ENCODE measurements at regions not wholly inside any gene's neighbourhood (a gene's known extent, or its start where the extent isn't known, plus 50 kb on each side); places are given as distances from the start of the nearest gene placed in this dataset.

DNA sequence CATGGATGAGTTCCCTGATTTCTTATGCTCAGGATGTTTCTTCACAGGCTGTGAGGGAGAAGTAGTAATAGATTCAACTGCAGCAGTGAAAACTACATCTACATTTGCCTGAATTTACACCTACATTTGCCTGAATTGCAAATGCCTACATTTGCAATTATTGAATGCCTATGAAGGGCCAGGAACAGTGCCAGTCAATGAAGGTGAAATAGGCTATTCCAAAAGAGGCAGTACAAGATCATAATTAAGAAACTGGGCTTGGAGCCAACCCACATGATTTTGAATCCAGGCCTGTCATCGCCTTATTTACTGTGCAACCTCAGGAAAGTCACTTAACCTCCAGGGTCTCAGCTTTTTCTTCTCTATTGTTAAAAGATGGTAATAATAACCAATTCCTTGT is 1353.3 kb downstream of the FAM181B start:
- H3K4me3 ChIP-seq (ENCODE audit: low read length in 3 of 3): no peak overlapping the region
- H3K27me3 ChIP-seq (ENCODE audit: control insufficient read depth, insufficient read depth, low read length): no peaks in the 10 kb centered on the region
- no peak for FAIRE-seq
- intact Hi-C loops (cut with DNase I): no loop called here
- no peaks in the 10 kb centered on the region for H3K9me3 ChIP-seq (ENCODE audit: control insufficient read depth in 2 of 3, insufficient read depth in 1 of 3, low read length in 3 of 3)
- H3K36me3 ChIP-seq (ENCODE audit: control insufficient read depth in 2 of 3, insufficient read depth in 3 of 3, low read length in 3 of 3): no peaks in the 10 kb centered on the region
- H3K9ac ChIP-seq (ENCODE audit: low read length in 3 of 3): no peak overlapping the region
- TF ChIP-seq, protein P1, sequence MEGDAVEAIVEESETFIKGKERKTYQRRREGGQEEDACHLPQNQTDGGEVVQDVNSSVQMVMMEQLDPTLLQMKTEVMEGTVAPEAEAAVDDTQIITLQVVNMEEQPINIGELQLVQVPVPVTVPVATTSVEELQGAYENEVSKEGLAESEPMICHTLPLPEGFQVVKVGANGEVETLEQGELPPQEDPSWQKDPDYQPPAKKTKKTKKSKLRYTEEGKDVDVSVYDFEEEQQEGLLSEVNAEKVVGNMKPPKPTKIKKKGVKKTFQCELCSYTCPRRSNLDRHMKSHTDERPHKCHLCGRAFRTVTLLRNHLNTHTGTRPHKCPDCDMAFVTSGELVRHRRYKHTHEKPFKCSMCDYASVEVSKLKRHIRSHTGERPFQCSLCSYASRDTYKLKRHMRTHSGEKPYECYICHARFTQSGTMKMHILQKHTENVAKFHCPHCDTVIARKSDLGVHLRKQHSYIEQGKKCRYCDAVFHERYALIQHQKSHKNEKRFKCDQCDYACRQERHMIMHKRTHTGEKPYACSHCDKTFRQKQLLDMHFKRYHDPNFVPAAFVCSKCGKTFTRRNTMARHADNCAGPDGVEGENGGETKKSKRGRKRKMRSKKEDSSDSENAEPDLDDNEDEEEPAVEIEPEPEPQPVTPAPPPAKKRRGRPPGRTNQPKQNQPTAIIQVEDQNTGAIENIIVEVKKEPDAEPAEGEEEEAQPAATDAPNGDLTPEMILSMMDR (IDR thresholded peaks at IDR 0.05; ENCODE audit: borderline replicate concordance, extremely low read depth, insufficient read depth): no peak
- H3K27ac ChIP-seq (ENCODE audit: low read depth in 2 of 2, low read length in 2 of 2): no peak overlapping the region
- no peaks in the 10 kb centered on the region for H3K4me1 ChIP-seq (ENCODE audit: control insufficient read depth in 2 of 3, insufficient read depth in 2 of 3, low read depth in 1 of 3, low read length in 3 of 3)
- DNase-seq: no peak

DNA sequence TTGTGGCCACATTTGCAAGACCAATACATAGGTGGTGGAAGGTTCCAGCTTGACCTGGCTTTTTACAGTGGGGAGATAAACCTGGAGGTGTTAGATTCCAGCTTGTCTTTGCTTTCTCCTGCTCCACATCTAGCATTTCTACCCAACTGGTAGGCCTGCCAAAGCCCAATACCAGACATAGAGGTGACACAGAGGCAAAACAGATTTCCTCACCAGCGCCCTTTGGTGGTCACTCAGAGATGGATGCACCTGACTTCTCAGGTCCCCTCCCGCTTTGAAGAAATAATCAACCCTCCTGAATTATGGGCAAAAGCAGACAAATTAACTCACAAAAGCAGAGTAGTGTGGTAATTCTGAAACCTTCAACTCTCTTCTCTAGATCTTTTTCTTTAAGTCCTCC is 1356.2 kb downstream of the FAM181B start:
- DNase-seq: no peak
- Histone ChIP-seq H3K36me3 (ENCODE audit: control insufficient read depth in 2 of 3, insufficient read depth in 3 of 3, low read length in 3 of 3) (no peaks in the 10 kb centered on the region), H3K9ac (ENCODE audit: low read length in 3 of 3) (no peak overlapping the region), H3K4me3 (ENCODE audit: low read length in 3 of 3) (no peak overlapping the region), H3K9me3 (ENCODE audit: control insufficient read depth in 2 of 3, insufficient read depth in 1 of 3, low read length in 3 of 3) (no peaks in the 10 kb centered on the region), H3K4me1 (ENCODE audit: control insufficient read depth in 2 of 3, insufficient read depth in 2 of 3, low read depth in 1 of 3, low read length in 3 of 3) (no peaks in the 10 kb centered on the region), H3K27ac (ENCODE audit: low read depth in 2 of 2, low read length in 2 of 2) (no peak overlapping the region), H3K27me3 (ENCODE audit: control insufficient read depth, insufficient read depth, low read length) (no peaks in the 10 kb centered on the region)
- intact Hi-C loops (cut with DNase I): no loop called here
- TF ChIP-seq, protein P1 (IDR thresholded peaks at IDR 0.05; ENCODE audit: borderline replicate concordance, extremely low read depth, insufficient read depth): no peak
- no peak for FAIRE-seq

DNA sequence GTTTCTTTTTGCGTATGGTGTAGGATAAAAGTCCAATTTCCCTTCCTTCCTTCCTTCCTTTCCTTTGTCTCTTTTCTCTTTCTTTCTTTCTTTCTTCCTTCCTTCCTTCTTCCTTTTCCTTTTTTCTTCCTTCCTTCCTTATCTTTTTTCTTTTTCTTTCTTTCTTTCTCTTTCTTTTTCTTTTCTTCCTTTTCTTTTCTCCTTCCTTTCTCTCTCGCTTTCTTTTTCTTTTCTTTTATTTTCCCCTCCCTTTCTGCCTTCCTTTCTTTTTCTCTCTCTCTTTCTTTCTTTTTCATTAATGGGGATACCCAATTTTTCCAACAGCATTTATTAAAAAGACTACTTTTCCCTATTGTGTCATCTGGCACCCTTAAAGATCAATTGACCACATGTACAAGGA is 1359.7 kb downstream of the FAM181B start:
- intact Hi-C loops (cut with DNase I): no loop called here
- TF ChIP-seq, protein P1 (IDR thresholded peaks at IDR 0.05; ENCODE audit: borderline replicate concordance, extremely low read depth, insufficient read depth): no peak
- Histone ChIP-seq H3K4me3 (ENCODE audit: low read length in 3 of 3) (no peak overlapping the region), H3K27ac (ENCODE audit: low read depth in 2 of 2, low read length in 2 of 2) (no peak overlapping the region), H3K27me3 (ENCODE audit: control insufficient read depth, insufficient read depth, low read length) (no peaks in the 10 kb centered on the region), H3K9ac (ENCODE audit: low read length in 3 of 3) (no peak overlapping the region), H3K4me1 (ENCODE audit: control insufficient read depth in 2 of 3, insufficient read depth in 2 of 3, low read depth in 1 of 3, low read length in 3 of 3) (no peaks in the 10 kb centered on the region), H3K9me3 (ENCODE audit: control insufficient read depth in 2 of 3, insufficient read depth in 1 of 3, low read length in 3 of 3) (no peaks in the 10 kb centered on the region), H3K36me3 (ENCODE audit: control insufficient read depth in 2 of 3, insufficient read depth in 3 of 3, low read length in 3 of 3) (no peaks in the 10 kb centered on the region)
- DNase-seq: no peak
- FAIRE-seq: no peak

DNA sequence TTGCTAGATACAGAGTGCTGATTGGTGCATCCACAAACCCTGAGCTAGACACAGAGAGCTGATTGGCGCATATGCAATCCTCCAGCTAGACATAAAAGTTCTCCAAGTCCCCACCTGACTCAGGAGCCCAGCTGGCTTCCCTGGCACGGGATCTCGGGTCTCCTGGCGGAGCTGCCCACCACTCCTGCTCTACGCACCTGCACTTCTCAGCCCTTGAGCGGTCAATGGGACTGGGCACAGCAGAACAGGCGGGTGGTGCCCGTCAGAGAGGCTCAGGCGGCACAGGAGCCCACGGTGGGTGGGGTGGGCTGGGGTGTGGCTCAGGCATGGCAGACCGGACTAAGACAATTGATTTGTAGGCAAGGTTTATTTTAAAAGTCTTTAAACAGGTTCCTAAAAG is 1365.5 kb downstream of the FAM181B start:
- intact Hi-C loops (cut with DNase I): no loop called here
- no peak for FAIRE-seq
- H3K4me1 ChIP-seq (ENCODE audit: control insufficient read depth in 2 of 3, insufficient read depth in 2 of 3, low read depth in 1 of 3, low read length in 3 of 3): no peaks in the 10 kb centered on the region
- no peaks in the 10 kb centered on the region for H3K27me3 ChIP-seq (ENCODE audit: control insufficient read depth, insufficient read depth, low read length)
- no peak overlapping the region for H3K4me3 ChIP-seq (ENCODE audit: low read length in 3 of 3)
- TF ChIP-seq, protein P1 (IDR thresholded peaks at IDR 0.05; ENCODE audit: borderline replicate concordance, extremely low read depth, insufficient read depth): no peak
- H3K9me3 ChIP-seq (ENCODE audit: control insufficient read depth in 2 of 3, insufficient read depth in 1 of 3, low read length in 3 of 3): no peaks in the 10 kb centered on the region
- no peak overlapping the region for H3K9ac ChIP-seq (ENCODE audit: low read length in 3 of 3)
- H3K36me3 ChIP-seq (ENCODE audit: control insufficient read depth in 2 of 3, insufficient read depth in 3 of 3, low read length in 3 of 3): no peaks in the 10 kb centered on the region
- no peak overlapping the region for H3K27ac ChIP-seq (ENCODE audit: low read depth in 2 of 2, low read length in 2 of 2)
- DNase-seq: no peak
